Anterior cingulate cortex (tissue), 58 donors: ENCODE measurements at regions not wholly inside any gene's neighbourhood (a gene's known extent, or its start where the extent isn't known, plus 50 kb on each side); places are given as distances from the start of the nearest gene placed in this dataset.

ENCODE experiments used
- DNase-seq, 58 donors: peaks; one replicate each; lab custom pipeline; 2025; lab: John Stamatoyannopoulos, UW

- no peak for DNase-seq
Observed at GRCh38 chr15:87131067-87131466, 1051.4 kb downstream of the AGBL1 start.

- no peak for DNase-seq
Observed at GRCh38 chr15:87129916-87130315, 1050.2 kb downstream of the AGBL1 start.

- no peak for DNase-seq
Observed at GRCh38 chr15:87123676-87124382, 1044.2 kb downstream of the AGBL1 start.

GRCh38 chr15:87121336-87121735 lies 1041.7 kb downstream of the AGBL1 start:
- DNase-seq: no peak

GRCh38 chr15:87120555-87120954 lies 1040.9 kb downstream of the AGBL1 start:
- DNase-seq: no peak

GRCh38 chr15:87118846-87119245 lies 1039.2 kb downstream of the AGBL1 start:
- no peak for DNase-seq

GRCh38 chr15:87118435-87118834 lies 1038.8 kb downstream of the AGBL1 start:
- DNase-seq: no peak

- DNase-seq: no peak
Observed at GRCh38 chr15:87115795-87116194, 1036.1 kb downstream of the AGBL1 start.

- no peak for DNase-seq
Observed at GRCh38 chr15:87099916-87100315, 1020.2 kb downstream of the AGBL1 start.

GRCh38 chr15:87089551-87089950 lies 1009.9 kb downstream of the AGBL1 start:
- DNase-seq: no peak

GRCh38 chr15:87083201-87083600 lies 1003.5 kb downstream of the AGBL1 start:
- DNase-seq: no peak

- DNase-seq: no peak
Observed at GRCh38 chr15:87082581-87082980, 1002.9 kb downstream of the AGBL1 start.

GRCh38 chr15:87080547-87080946 lies 1000.9 kb downstream of the AGBL1 start:
- DNase-seq: no peak
